HepG2 (cell line): ENCODE measurements at regions not wholly inside any gene's neighbourhood (a gene's known extent, or its start where the extent isn't known, plus 50 kb on each side); places are given as distances from the start of the nearest gene placed in this dataset.

Source experiments
- AGO2 ChIP-seq: fragments of 200-400 bp; formaldehyde crosslinking; optimal IDR thresholded peaks from 2 replicates; pipeline ENCODE3; 2017; ENCODE audit warnings: mild to moderate bottlenecking, low read depth, low read length, moderate library complexity
- ATAD3A ChIP-seq: sonication (generic); formaldehyde crosslinking; IDR thresholded peaks from 2 replicates; pipeline ENCODE4 v1.4.0; 2020; ENCODE audit warnings: missing genetic modification reagents
- ATF7 ChIP-seq, 2 experiments: fragments of 450-650 bp in 1 of 2; sonication (generic) in 1 of 2; formaldehyde crosslinking in 1 of 2; IDR thresholded peaks; 2 replicates each; pipeline versions ENCODE4 v1.4.0 to v1.6.1; 2016 to 2020; ENCODE audit warnings: antibody characterized with exemption in 1 of 2, mild to moderate bottlenecking in 1 of 2, missing genetic modification reagents in 1 of 2
- BORCS8-MEF2B ChIP-seq: sonication (generic); formaldehyde crosslinking; IDR thresholded peaks from 2 replicates; pipeline ENCODE4 v1.8.0; 2022; ENCODE audit warnings: mild to moderate bottlenecking, missing genetic modification reagents
- DDIT3 ChIP-seq: sonication (generic); formaldehyde crosslinking; IDR thresholded peaks from 2 replicates; pipeline ENCODE4 v1.4.0; 2020; ENCODE audit warnings: mild to moderate bottlenecking, missing genetic modification reagents
- KLF16 ChIP-seq, 2 experiments: sonication (generic) in 1 of 2; formaldehyde crosslinking in 1 of 2; IDR thresholded peaks; 2 replicates each; pipeline versions ENCODE4 v1.6.1 to v1.8.0; 2016 to 2023; ENCODE audit warnings: missing genetic modification reagents in 2 of 2, missing compliant biosample characterization in 1 of 2
- KLF6 ChIP-seq: IDR thresholded peaks from 2 replicates; pipeline ENCODE4 v1.8.0; 2016; ENCODE audit warnings: missing biosample characterization, missing genetic modification reagents
- MXI1 ChIP-seq: IDR thresholded peaks from 3 replicates; pipeline ENCODE4 v1.6.1; 2012; ENCODE audit warnings: low read depth, low read length, inconsistent platforms, borderline replicate concordance
- NFYC ChIP-seq: IDR thresholded peaks from 2 replicates; pipeline ENCODE4 v1.6.1; 2016; ENCODE audit warnings: missing genetic modification reagents, missing compliant biosample characterization
- NR2F2 ChIP-seq: IDR thresholded peaks from 2 replicates; pipeline ENCODE4 v1.6.1; 2012; ENCODE audit warnings: low read depth, inconsistent platforms, borderline replicate concordance
- SKI ChIP-seq: fragments of 450-650 bp; IDR thresholded peaks from one replicate; pipeline ENCODE4 v1.6.1; 2018; ENCODE audit warnings: mild to moderate bottlenecking; ENCODE audit not compliant: partially characterized antibody
- SKIL ChIP-seq: sonication (generic); formaldehyde crosslinking; IDR thresholded peaks from 2 replicates; pipeline ENCODE4 v1.8.0; 2022; ENCODE audit warnings: missing genetic modification reagents, mild to moderate bottlenecking, moderate library complexity, borderline replicate concordance
- SRSF4 ChIP-seq: fragments of 200-400 bp; formaldehyde crosslinking; IDR thresholded peaks from one replicate; pipeline ENCODE4 v1.6.1; 2018; ENCODE audit warnings: mild to moderate bottlenecking, low read depth, low read length, moderate library complexity; ENCODE audit not compliant: poor library complexity, severe bottlenecking
- SYNCRIP ChIP-seq: fragments of 200-400 bp; formaldehyde crosslinking; IDR thresholded peaks from 2 replicates; pipeline ENCODE4 v1.6.1; 2018; ENCODE audit warnings: mild to moderate bottlenecking, low read depth, low read length; ENCODE audit not compliant: insufficient read depth
- ZBTB26 ChIP-seq: IDR thresholded peaks from 2 replicates; pipeline ENCODE4 v1.6.1; 2016; ENCODE audit warnings: missing compliant biosample characterization, missing genetic modification reagents, borderline replicate concordance
- ZNF326 ChIP-seq: sonication (generic); formaldehyde crosslinking; IDR thresholded peaks from 2 replicates; pipeline ENCODE4 v1.4.0; 2020; ENCODE audit warnings: missing genetic modification reagents, borderline replicate concordance
- ZNF530 ChIP-seq: sonication (generic); formaldehyde crosslinking; IDR thresholded peaks from 2 replicates; pipeline ENCODE4 v1.5.0; 2020; ENCODE audit warnings: low read depth, mild to moderate bottlenecking, missing genetic modification reagents
- ZNF558 ChIP-seq: sonication (generic); formaldehyde crosslinking; IDR thresholded peaks from 2 replicates; pipeline ENCODE4 v1.9.0; 2022; ENCODE audit warnings: mild to moderate bottlenecking, missing genetic modification reagents, borderline replicate concordance
- ZNF609 ChIP-seq: sonication (generic); formaldehyde crosslinking; IDR thresholded peaks from 2 replicates; pipeline ENCODE4 v1.4.0; 2020; ENCODE audit warnings: mild to moderate bottlenecking, missing genetic modification reagents, borderline replicate concordance
- ZZZ3 ChIP-seq: sonication (generic); formaldehyde crosslinking; IDR thresholded peaks from 2 replicates; pipeline ENCODE4 v1.4.0; 2020; ENCODE audit warnings: missing genetic modification reagents, mild to moderate bottlenecking, borderline replicate concordance

GRCh38 chr18:1270081-1270480 lies 365.4 kb downstream of the ADCYAP1 start (continued):
- TF ChIP-seq ZBTB26 (CRISPR knock-in tag) (no peak), ZZZ3 (no peak), ZNF558 (CRISPR knock-in tag) (no peak), SKI (no peak), NFYC (CRISPR knock-in tag) (no peak), BORCS8-MEF2B (CRISPR knock-in tag) (no peak), ZNF609 (CRISPR knock-in tag) (no peak), ATAD3A (CRISPR knock-in tag) (no peak), NR2F2 (no peak), DDIT3 (no peak), ATF7 (IDR thresholded peaks at IDR 0.05) (no peak), ATF7 (CRISPR knock-in tag; IDR thresholded peaks at IDR 0.05) (no peak), KLF16 (CRISPR knock-in tag; IDR thresholded peaks at IDR 0.05) (no peak), MXI1 (no peak), ZNF530 (CRISPR knock-in tag) (no peak), ZNF326 (no peak), SKIL (CRISPR knock-in tag) (no peak), AGO2 (no peak), SYNCRIP (no peak), SRSF4 (no peak), KLF6 (CRISPR knock-in tag) (no peak)
